K562 (cell line): ENCODE measurements at regions not wholly inside any gene's neighbourhood (a gene's known extent, or its start where the extent isn't known, plus 50 kb on each side); places are given as distances from the start of the nearest gene placed in this dataset.

Experiments used
- EWSR1 ChIP-seq: fragments of 450-650 bp; IDR thresholded peaks from 2 replicates; pipeline ENCODE4 v1.6.1; 2018; ENCODE audit warnings: borderline replicate concordance, mild to moderate bottlenecking, low read depth, moderate library complexity; ENCODE audit not compliant: partially characterized antibody
- HDAC8 ChIP-seq: fragments of 450-650 bp; IDR thresholded peaks from 2 replicates; pipeline ENCODE4 v1.6.1; 2016; ENCODE audit warnings: mild to moderate bottlenecking, missing genetic modification characterization, moderate library complexity, missing compliant biosample characterization
- KLF13 ChIP-seq: fragments of 450-650 bp; IDR thresholded peaks from 2 replicates; pipeline ENCODE4 v1.6.1; 2016; ENCODE audit warnings: missing genetic modification characterization, low read depth, mild to moderate bottlenecking, missing compliant biosample characterization, moderate library complexity, borderline replicate concordance
- NFIC ChIP-seq: fragments of 450-650 bp; IDR thresholded peaks from 2 replicates; pipeline ENCODE4 v1.6.1; 2017; ENCODE audit warnings: mild to moderate bottlenecking, inconsistent platforms
- NR2C1 ChIP-seq, 2 experiments: fragments of 450-650 bp; IDR thresholded peaks; 2 replicates each; pipeline ENCODE4 v1.6.1; 2017; ENCODE audit warnings: mild to moderate bottlenecking in 2 of 2, antibody characterized with exemption in 1 of 2, inconsistent platforms in 1 of 2, missing compliant biosample characterization in 1 of 2, missing genetic modification characterization in 1 of 2
- POLR3G ChIP-seq: IDR thresholded peaks from 2 replicates; pipeline ENCODE4 v1.6.1; 2011; ENCODE audit not compliant: insufficient read length, insufficient replicate concordance; ENCODE audit errors: extremely low read depth
- TEAD4 ChIP-seq, 2 experiments: sonication (generic) in 1 of 2; formaldehyde crosslinking in 1 of 2; IDR thresholded peaks; 2 replicates each; pipeline versions ENCODE4 v1.6.1 to v1.8.0; 2012 to 2022; ENCODE audit warnings: borderline replicate concordance in 1 of 2, inconsistent platforms in 1 of 2, low read length in 1 of 2, mild to moderate bottlenecking in 1 of 2, missing genetic modification reagents in 1 of 2
- THRAP3 ChIP-seq: fragments of 450-650 bp; IDR thresholded peaks from 2 replicates; pipeline ENCODE4 v1.6.1; 2016; ENCODE audit warnings: mild to moderate bottlenecking, inconsistent platforms, borderline replicate concordance
- TRIM24 ChIP-seq, 2 experiments: fragments of 450-650 bp; IDR thresholded peaks; 2 replicates each; pipeline ENCODE4 v1.6.1; 2016
- ZFX ChIP-seq: sonication (generic); formaldehyde crosslinking; IDR thresholded peaks from 2 replicates; pipeline ENCODE4 v1.8.0; 2022; ENCODE audit warnings: mild to moderate bottlenecking, missing genetic modification reagents, moderate library complexity
- ZNF830 ChIP-seq: fragments of 250-450 bp; sonication (Bioruptor Pico); IDR thresholded peaks from 2 replicates; pipeline ENCODE4 v1.5.0; 2021; ENCODE audit warnings: mild to moderate bottlenecking
- TF ChIP-seq, protein P1 (sequence below), 3 experiments: fragments of 200-800 bp in 1 of 3; fragments of 250-450 bp in 1 of 3; fragments of 450-650 bp in 1 of 3; sonication (Bioruptor Pico) in 1 of 3; sonication (Bioruptor generic) in 1 of 3; formaldehyde crosslinking in 1 of 3; IDR thresholded peaks; 2 replicates each; pipeline versions ENCODE4 v1.6.1 to v1.8.0; 2016 to 2022; ENCODE audit warnings: mild to moderate bottlenecking in 2 of 3, missing genetic modification characterization in 2 of 3, missing compliant biosample characterization in 1 of 3, moderate library complexity in 1 of 3
- TF ChIP-seq, protein P2 (sequence below): sonication (generic); formaldehyde crosslinking; IDR thresholded peaks from 2 replicates; pipeline ENCODE4 v1.8.0; 2023; ENCODE audit warnings: mild to moderate bottlenecking, missing genetic modification reagents
- TF ChIP-seq, protein P3 (sequence below), 2 experiments: fragments of 150-350 bp in 1 of 2; IDR thresholded peaks; 2 replicates each; pipeline ENCODE4 v1.6.1; 2012 to 2016; ENCODE audit warnings: low read depth in 2 of 2, low read length in 2 of 2, mild to moderate bottlenecking in 1 of 2, moderate library complexity in 1 of 2

DNA sequence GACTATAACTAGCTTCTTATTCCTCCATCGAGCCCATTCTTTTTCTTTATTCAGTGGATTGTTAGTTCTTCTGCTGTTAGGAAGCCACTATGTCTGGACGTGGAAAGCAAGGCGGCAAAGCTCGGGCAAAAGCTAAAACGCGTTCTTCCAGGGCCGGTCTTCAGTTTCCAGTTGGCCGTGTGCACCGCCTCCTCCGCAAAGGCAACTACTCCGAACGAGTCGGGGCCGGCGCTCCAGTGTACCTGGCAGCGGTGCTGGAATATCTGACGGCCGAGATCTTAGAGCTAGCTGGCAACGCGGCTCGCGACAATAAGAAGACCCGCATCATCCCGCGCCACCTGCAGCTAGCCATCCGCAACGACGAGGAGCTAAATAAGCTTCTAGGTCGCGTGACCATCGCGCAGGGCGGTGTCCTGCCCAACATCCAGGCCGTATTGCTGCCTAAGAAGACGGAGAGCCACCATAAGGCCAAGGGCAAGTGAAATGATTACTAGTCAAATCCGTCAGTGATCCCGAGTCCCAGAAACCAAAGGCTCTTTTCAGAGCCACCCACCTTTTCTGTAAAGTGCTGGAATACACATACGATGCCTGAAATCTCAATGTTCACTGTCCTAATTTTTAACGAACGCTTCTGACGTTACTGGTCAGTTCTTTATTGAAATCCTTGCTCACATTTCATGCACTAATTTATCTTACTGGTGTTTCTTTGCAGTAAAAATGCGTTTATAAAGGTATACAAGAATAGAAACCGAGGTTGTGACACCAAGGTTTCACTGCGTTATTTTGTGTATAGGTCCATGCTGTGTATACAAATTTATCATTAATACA is 129.9 kb downstream of the HFE start (continued):
- TF ChIP-seq, protein P1, sequence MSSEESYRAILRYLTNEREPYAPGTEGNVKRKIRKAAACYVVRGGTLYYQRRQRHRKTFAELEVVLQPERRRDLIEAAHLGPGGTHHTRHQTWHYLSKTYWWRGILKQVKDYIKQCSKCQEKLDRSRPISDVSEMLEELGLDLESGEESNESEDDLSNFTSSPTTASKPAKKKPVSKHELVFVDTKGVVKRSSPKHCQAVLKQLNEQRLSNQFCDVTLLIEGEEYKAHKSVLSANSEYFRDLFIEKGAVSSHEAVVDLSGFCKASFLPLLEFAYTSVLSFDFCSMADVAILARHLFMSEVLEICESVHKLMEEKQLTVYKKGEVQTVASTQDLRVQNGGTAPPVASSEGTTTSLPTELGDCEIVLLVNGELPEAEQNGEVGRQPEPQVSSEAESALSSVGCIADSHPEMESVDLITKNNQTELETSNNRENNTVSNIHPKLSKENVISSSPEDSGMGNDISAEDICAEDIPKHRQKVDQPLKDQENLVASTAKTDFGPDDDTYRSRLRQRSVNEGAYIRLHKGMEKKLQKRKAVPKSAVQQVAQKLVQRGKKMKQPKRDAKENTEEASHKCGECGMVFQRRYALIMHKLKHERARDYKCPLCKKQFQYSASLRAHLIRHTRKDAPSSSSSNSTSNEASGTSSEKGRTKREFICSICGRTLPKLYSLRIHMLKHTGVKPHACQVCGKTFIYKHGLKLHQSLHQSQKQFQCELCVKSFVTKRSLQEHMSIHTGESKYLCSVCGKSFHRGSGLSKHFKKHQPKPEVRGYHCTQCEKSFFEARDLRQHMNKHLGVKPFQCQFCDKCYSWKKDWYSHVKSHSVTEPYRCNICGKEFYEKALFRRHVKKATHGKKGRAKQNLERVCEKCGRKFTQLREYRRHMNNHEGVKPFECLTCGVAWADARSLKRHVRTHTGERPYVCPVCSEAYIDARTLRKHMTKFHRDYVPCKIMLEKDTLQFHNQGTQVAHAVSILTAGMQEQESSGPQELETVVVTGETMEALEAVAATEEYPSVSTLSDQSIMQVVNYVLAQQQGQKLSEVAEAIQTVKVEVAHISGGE (CRISPR knock-in tag; IDR thresholded peaks at IDR 0.05), result no peak; a peak in 1 of 6 replicates
- TF ChIP-seq ZFX (CRISPR knock-in tag), result peak; percentile 69
- peak; percentile 99 for TF ChIP-seq THRAP3
- TF ChIP-seq POLR3G, result no peak
- TF ChIP-seq, protein P2, sequence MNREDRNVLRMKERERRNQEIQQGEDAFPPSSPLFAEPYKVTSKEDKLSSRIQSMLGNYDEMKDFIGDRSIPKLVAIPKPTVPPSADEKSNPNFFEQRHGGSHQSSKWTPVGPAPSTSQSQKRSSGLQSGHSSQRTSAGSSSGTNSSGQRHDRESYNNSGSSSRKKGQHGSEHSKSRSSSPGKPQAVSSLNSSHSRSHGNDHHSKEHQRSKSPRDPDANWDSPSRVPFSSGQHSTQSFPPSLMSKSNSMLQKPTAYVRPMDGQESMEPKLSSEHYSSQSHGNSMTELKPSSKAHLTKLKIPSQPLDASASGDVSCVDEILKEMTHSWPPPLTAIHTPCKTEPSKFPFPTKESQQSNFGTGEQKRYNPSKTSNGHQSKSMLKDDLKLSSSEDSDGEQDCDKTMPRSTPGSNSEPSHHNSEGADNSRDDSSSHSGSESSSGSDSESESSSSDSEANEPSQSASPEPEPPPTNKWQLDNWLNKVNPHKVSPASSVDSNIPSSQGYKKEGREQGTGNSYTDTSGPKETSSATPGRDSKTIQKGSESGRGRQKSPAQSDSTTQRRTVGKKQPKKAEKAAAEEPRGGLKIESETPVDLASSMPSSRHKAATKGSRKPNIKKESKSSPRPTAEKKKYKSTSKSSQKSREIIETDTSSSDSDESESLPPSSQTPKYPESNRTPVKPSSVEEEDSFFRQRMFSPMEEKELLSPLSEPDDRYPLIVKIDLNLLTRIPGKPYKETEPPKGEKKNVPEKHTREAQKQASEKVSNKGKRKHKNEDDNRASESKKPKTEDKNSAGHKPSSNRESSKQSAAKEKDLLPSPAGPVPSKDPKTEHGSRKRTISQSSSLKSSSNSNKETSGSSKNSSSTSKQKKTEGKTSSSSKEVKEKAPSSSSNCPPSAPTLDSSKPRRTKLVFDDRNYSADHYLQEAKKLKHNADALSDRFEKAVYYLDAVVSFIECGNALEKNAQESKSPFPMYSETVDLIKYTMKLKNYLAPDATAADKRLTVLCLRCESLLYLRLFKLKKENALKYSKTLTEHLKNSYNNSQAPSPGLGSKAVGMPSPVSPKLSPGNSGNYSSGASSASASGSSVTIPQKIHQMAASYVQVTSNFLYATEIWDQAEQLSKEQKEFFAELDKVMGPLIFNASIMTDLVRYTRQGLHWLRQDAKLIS, result peak; percentile 96
- TF ChIP-seq NFIC, result peak; percentile 41; the same call in 1 of the 2 replicates
- TF ChIP-seq KLF13 (tag), result peak; percentile 75; the same call in 1 of the 2 replicates
- TF ChIP-seq TRIM24 (IDR thresholded peaks at IDR 0.05), result no peak; a peak in 1 of 4 replicates
- TF ChIP-seq HDAC8 (tag), result no peak
- peak; percentile 44; the same call in 1 of the 2 replicates for TF ChIP-seq TEAD4 (IDR thresholded peaks at IDR 0.05; ENCODE audit: low read length)
- TF ChIP-seq TEAD4 (CRISPR knock-in tag; IDR thresholded peaks at IDR 0.05; ENCODE audit: borderline replicate concordance), result no peak
- TF ChIP-seq EWSR1, result no peak
- TF ChIP-seq ZNF830 (CRISPR knock-in tag), result peak; percentile 97
- TF ChIP-seq, protein P3, sequence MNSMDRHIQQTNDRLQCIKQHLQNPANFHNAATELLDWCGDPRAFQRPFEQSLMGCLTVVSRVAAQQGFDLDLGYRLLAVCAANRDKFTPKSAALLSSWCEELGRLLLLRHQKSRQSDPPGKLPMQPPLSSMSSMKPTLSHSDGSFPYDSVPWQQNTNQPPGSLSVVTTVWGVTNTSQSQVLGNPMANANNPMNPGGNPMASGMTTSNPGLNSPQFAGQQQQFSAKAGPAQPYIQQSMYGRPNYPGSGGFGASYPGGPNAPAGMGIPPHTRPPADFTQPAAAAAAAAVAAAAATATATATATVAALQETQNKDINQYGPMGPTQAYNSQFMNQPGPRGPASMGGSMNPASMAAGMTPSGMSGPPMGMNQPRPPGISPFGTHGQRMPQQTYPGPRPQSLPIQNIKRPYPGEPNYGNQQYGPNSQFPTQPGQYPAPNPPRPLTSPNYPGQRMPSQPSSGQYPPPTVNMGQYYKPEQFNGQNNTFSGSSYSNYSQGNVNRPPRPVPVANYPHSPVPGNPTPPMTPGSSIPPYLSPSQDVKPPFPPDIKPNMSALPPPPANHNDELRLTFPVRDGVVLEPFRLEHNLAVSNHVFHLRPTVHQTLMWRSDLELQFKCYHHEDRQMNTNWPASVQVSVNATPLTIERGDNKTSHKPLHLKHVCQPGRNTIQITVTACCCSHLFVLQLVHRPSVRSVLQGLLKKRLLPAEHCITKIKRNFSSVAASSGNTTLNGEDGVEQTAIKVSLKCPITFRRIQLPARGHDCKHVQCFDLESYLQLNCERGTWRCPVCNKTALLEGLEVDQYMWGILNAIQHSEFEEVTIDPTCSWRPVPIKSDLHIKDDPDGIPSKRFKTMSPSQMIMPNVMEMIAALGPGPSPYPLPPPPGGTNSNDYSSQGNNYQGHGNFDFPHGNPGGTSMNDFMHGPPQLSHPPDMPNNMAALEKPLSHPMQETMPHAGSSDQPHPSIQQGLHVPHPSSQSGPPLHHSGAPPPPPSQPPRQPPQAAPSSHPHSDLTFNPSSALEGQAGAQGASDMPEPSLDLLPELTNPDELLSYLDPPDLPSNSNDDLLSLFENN (IDR thresholded peaks at IDR 0.05; ENCODE audit: low read depth in 2 of 2, low read length in 2 of 2), result 0 out of 4 replicates have a peak, but pooled peaks of 1 of the 2 experiments have one; percentile 13
- no peak; the same call in 1 of the 2 replicates for TF ChIP-seq NR2C1 (IDR thresholded peaks at IDR 0.05)
- no peak for TF ChIP-seq NR2C1 (tag; IDR thresholded peaks at IDR 0.05)
